DND-41 (cell line): ENCODE measurements at regions not wholly inside any gene's neighbourhood (a gene's known extent, or its start where the extent isn't known, plus 50 kb on each side); places are given as distances from the start of the nearest gene placed in this dataset.

Experiments used
- ATAC-seq: fragments of 200-7000 bp; cut with Tn5 transposase; 3 replicates; pipeline ENCODE4 v1.9.1; 2021; ENCODE audit warnings: low read depth; ENCODE audit not compliant: insufficient read depth
- DNase-seq: peaks from one replicate; pipeline ENCODE4 v3.0.0-alpha.2; 2020
- H2AFZ ChIP-seq: 2 replicates; pipeline ENCODE4 v1.6.0; 2012; ENCODE audit warnings: low read depth, low read length
- H3K27ac ChIP-seq: 2 replicates; pipeline ENCODE4 v1.5.1; 2012; ENCODE audit warnings: low read length, inconsistent platforms
- H3K27me3 ChIP-seq: fragments of 200-600 bp; sonication (generic); 2 replicates; pipeline ENCODE4 v1.6.0; 2012; ENCODE audit warnings: low read length, mild to moderate bottlenecking, inconsistent platforms; ENCODE audit not compliant: insufficient read depth, poor library complexity
- H3K36me3 ChIP-seq: 2 replicates; pipeline ENCODE4 v1.5.1; 2012; ENCODE audit warnings: low read length, inconsistent platforms; ENCODE audit not compliant: insufficient read depth
- H3K4me1 ChIP-seq: 2 replicates; pipeline ENCODE4 v1.5.1; 2012; ENCODE audit warnings: mild to moderate bottlenecking, low read length; ENCODE audit not compliant: insufficient read depth
- H3K4me2 ChIP-seq: 2 replicates; pipeline ENCODE4 v1.6.0; 2012; ENCODE audit warnings: mild to moderate bottlenecking, moderate library complexity, low read length, inconsistent platforms; ENCODE audit not compliant: insufficient read depth
- H3K4me3 ChIP-seq, 2 experiments: fragments of 200-600 bp in 1 of 2; shearing (Covaris generic) in 1 of 2; 2 replicates each; pipeline ENCODE4 v1.5.1; 2012 to 2016; ENCODE audit warnings: inconsistent platforms in 2 of 2, low read length in 2 of 2, mild to moderate bottlenecking in 2 of 2, low read depth in 1 of 2, moderate library complexity in 1 of 2
- H3K79me2 ChIP-seq: 2 replicates; pipeline ENCODE4 v1.6.0; 2012; ENCODE audit warnings: low read length, inconsistent platforms; ENCODE audit not compliant: insufficient read depth
- H3K9ac ChIP-seq: 2 replicates; pipeline ENCODE4 v1.6.0; 2012; ENCODE audit warnings: low read depth, mild to moderate bottlenecking, inconsistent platforms, low read length, moderate library complexity
- H3K9me3 ChIP-seq: 2 replicates; pipeline ENCODE4 v1.5.1; 2012; ENCODE audit warnings: low read length, moderate library complexity, mild to moderate bottlenecking, inconsistent platforms; ENCODE audit not compliant: insufficient read depth, severe bottlenecking
- H4K20me1 ChIP-seq: 2 replicates; pipeline ENCODE4 v1.6.0; 2012; ENCODE audit warnings: low read length; ENCODE audit not compliant: insufficient read depth
- CTCF ChIP-seq: IDR thresholded peaks from 2 replicates; pipeline ENCODE4 v1.5.1; 2012; ENCODE audit warnings: borderline replicate concordance, low read length, moderate library complexity, mild to moderate bottlenecking; ENCODE audit not compliant: poor library complexity, severe bottlenecking; ENCODE audit errors: extremely low read depth
- EZH2 ChIP-seq: IDR thresholded peaks from 3 replicates; pipeline ENCODE4 v1.6.1; 2012; ENCODE audit warnings: borderline replicate concordance, low read depth, mild to moderate bottlenecking, moderate library complexity, low read length, inconsistent platforms; ENCODE audit not compliant: severe bottlenecking

- H3K27ac ChIP-seq = no peak overlapping the region
- H2AFZ ChIP-seq = no peak overlapping the region
- no peaks in the 10 kb centered on the region for H3K27me3 ChIP-seq
- H4K20me1 ChIP-seq = no peaks in the 10 kb centered on the region
- TF ChIP-seq CTCF (no peak), EZH2 (no peak)
- no peak overlapping the region for H3K4me3 ChIP-seq
- no peaks in the 10 kb centered on the region for H3K9me3 ChIP-seq
- no peaks in the 10 kb centered on the region for H3K4me1 ChIP-seq
- H3K36me3 ChIP-seq = no peaks in the 10 kb centered on the region
- H3K79me2 ChIP-seq = no peaks in the 10 kb centered on the region
- DNase-seq = no peak
- ATAC-seq = no peak
- H3K4me2 ChIP-seq = no peak overlapping the region
- no peak overlapping the region for H3K9ac ChIP-seq
Measured at GRCh38 chr4:157898836-157899605, 273.8 kb downstream of the GASK1B start.

DNA sequence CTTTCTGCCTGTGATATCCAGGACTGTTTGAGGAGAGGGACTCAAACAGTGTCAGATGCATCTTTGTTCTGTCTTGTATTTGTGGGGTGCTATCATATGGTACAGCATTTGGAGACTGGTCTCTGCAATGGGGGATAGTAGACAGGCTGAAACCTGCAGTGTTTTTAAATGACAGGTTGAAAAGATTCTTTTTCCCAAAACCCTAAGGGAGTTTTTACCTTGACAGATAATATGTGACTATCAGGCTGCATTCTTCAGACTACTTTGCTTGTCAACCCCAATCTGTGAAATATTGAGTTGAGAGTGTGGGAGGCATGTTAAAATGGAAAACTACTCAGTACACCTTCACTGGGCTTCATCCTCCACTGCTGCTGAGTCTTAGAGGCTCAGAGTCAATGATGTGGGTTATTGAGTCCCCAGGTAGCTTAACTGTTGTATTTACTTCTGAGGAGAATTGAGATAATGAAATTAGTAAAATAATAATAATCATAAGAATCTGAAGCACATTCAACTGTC lies 274.9 kb downstream of the GASK1B start:
- Histone ChIP-seq H3K27me3 (no peaks in the 10 kb centered on the region), H3K4me2 (no peak overlapping the region), H3K4me3 (no peak overlapping the region), H3K27ac (no peak overlapping the region), H3K9me3 (no peaks in the 10 kb centered on the region), H3K9ac (no peak overlapping the region), H3K79me2 (no peaks in the 10 kb centered on the region), H4K20me1 (no peaks in the 10 kb centered on the region), H2AFZ (no peak overlapping the region), H3K36me3 (no peaks in the 10 kb centered on the region), H3K4me1 (no peaks in the 10 kb centered on the region)
- TF ChIP-seq EZH2 (no peak), CTCF (no peak)
- ATAC-seq (no peak), DNase-seq (no peak)

GRCh38 chr4:157896726-157897125 lies 276.1 kb downstream of the GASK1B start:
- H3K79me2 ChIP-seq = no peaks in the 10 kb centered on the region
- no peak overlapping the region for H3K4me3 ChIP-seq
- H3K4me2 ChIP-seq = no peak overlapping the region
- H4K20me1 ChIP-seq = no peaks in the 10 kb centered on the region
- H3K27me3 ChIP-seq = no peaks in the 10 kb centered on the region
- H3K36me3 ChIP-seq = no peaks in the 10 kb centered on the region
- ATAC-seq (no peak), DNase-seq (no peak)
- H3K9me3 ChIP-seq = no peaks in the 10 kb centered on the region
- no peak overlapping the region for H3K9ac ChIP-seq
- no peaks in the 10 kb centered on the region for H3K4me1 ChIP-seq
- no peak overlapping the region for H2AFZ ChIP-seq
- TF ChIP-seq CTCF (no peak), EZH2 (no peak)
- no peak overlapping the region for H3K27ac ChIP-seq
